A673 (cell line): ENCODE measurements at regions not wholly inside any gene's neighbourhood (a gene's known extent, or its start where the extent isn't known, plus 50 kb on each side); places are given as distances from the start of the nearest gene placed in this dataset.
"Not testable (repeated sequence)": the region's sequence is repeated elsewhere in the genome, so short reads cannot be mapped to it uniquely, and the experiment has no call there.

Experiments
- BruUV-seq: library from RNA; stranded (reverse); fragments of 400-500 nt; replicated peaks from 2 replicates; lab custom pipeline; 2021; lab: Mats Ljungman, UMichigan
- CTCF ChIA-PET: fragments of 300-600 bp; sonication (Branson Sonifier 250); formaldehyde crosslinking; loops from one replicate; lab custom pipeline; 2022; ENCODE audit warnings: antibody characterized with exemption; lab: Charles Lee
- POLR2A ChIA-PET: fragments of 300-600 bp; sonication (Branson Sonifier 250); formaldehyde crosslinking; loops from one replicate; lab custom pipeline; 2022; ENCODE audit warnings: antibody characterized with exemption; ENCODE audit not compliant: low non-redundant PET; lab: Charles Lee
- DNase-seq: peaks from one replicate; pipeline ENCODE4 v3.0.0-alpha.2; 2015; ENCODE audit warnings: low spot score
- H3K27ac ChIP-seq: fragments of 200-600 bp; sonication (generic); 2 replicates; pipeline ENCODE4 v1.5.1; 2016; ENCODE audit warnings: mixed run types, low read depth, mild to moderate bottlenecking, mixed read lengths, antibody characterized with exemption, low read length; ENCODE audit not compliant: poor library complexity, severe bottlenecking
- H3K27me3 ChIP-seq: fragments of 200-600 bp; sonication (generic); replicated peaks from 2 replicates; pipeline ENCODE4 v1.6.1; 2017; ENCODE audit warnings: mixed run types, low read depth, mild to moderate bottlenecking, mixed read lengths, antibody characterized with exemption, low read length; ENCODE audit not compliant: insufficient read depth, poor library complexity
- H3K36me3 ChIP-seq: fragments of 200-600 bp; sonication (generic); 2 replicates; pipeline ENCODE4 v1.6.1; 2016; ENCODE audit warnings: mixed run types, mild to moderate bottlenecking, mixed read lengths, antibody characterized with exemption, low read length; ENCODE audit not compliant: insufficient read depth, poor library complexity, severe bottlenecking
- H3K4me1 ChIP-seq: fragments of 200-600 bp; sonication (generic); 2 replicates; pipeline ENCODE4 v1.6.1; 2017; ENCODE audit warnings: mixed run types, mild to moderate bottlenecking, mixed read lengths, antibody characterized with exemption, low read length; ENCODE audit not compliant: insufficient read depth, poor library complexity, severe bottlenecking
- H3K4me3 ChIP-seq: fragments of 200-600 bp; sonication (generic); 2 replicates; pipeline ENCODE4 v1.5.1; 2016; ENCODE audit warnings: low read depth, mixed run types, mild to moderate bottlenecking, mixed read lengths, low read length; ENCODE audit not compliant: poor library complexity, severe bottlenecking
- H3K9me3 ChIP-seq: fragments of 200-600 bp; sonication (generic); 2 replicates; pipeline ENCODE4 v1.6.1; 2016; ENCODE audit warnings: mixed run types, low read depth, mild to moderate bottlenecking, mixed read lengths, antibody characterized with exemption, low read length; ENCODE audit not compliant: poor library complexity, severe bottlenecking
- EZH2 ChIP-seq: fragments of 200-600 bp; sonication (generic); IDR thresholded peaks from 2 replicates; pipeline ENCODE4 v1.6.1; 2017; ENCODE audit warnings: borderline replicate concordance, low read depth, mild to moderate bottlenecking, mixed read lengths, antibody characterized with exemption, low read length; ENCODE audit not compliant: poor library complexity, severe bottlenecking
- intact Hi-C: fragments of 100-400 bp; cut with micrococcal nuclease; formaldehyde crosslinking; loops from one replicate; pipeline ENCODE4 v1.10.0; 2022; ENCODE audit not compliant: unreplicated experiment
- TF ChIP-seq, protein P1 (sequence below): fragments of 300-800, 200-600 bp; sonication (generic); conservative IDR thresholded peaks from 2 replicates; pipeline ENCODE4 v1.5.1; 2017; ENCODE audit warnings: low read depth, mild to moderate bottlenecking, antibody characterized with exemption, low read length, moderate library complexity, mixed read lengths

- no peak for DNase-seq
- POLR2A ChIA-PET, result no interaction called here
- Histone ChIP-seq H3K27ac (no peak overlapping the region), H3K36me3 (no peaks in the 10 kb centered on the region), H3K4me1 (no peaks in the 10 kb centered on the region), H3K9me3 (no peaks in the 10 kb centered on the region), H3K4me3 (no peak overlapping the region), H3K27me3 (no peaks in the 10 kb centered on the region)
- intact Hi-C loops, result no loop called here
- no TSS peak for BruUV-seq
- TF ChIP-seq EZH2, result no peak
- TF ChIP-seq, protein P1, sequence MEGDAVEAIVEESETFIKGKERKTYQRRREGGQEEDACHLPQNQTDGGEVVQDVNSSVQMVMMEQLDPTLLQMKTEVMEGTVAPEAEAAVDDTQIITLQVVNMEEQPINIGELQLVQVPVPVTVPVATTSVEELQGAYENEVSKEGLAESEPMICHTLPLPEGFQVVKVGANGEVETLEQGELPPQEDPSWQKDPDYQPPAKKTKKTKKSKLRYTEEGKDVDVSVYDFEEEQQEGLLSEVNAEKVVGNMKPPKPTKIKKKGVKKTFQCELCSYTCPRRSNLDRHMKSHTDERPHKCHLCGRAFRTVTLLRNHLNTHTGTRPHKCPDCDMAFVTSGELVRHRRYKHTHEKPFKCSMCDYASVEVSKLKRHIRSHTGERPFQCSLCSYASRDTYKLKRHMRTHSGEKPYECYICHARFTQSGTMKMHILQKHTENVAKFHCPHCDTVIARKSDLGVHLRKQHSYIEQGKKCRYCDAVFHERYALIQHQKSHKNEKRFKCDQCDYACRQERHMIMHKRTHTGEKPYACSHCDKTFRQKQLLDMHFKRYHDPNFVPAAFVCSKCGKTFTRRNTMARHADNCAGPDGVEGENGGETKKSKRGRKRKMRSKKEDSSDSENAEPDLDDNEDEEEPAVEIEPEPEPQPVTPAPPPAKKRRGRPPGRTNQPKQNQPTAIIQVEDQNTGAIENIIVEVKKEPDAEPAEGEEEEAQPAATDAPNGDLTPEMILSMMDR, result no peak
- CTCF ChIA-PET, result no interaction called here
These were observed 656.7 kb downstream of the GABRG1 start for GRCh38 chr4:45467157-45467556.

DNA sequence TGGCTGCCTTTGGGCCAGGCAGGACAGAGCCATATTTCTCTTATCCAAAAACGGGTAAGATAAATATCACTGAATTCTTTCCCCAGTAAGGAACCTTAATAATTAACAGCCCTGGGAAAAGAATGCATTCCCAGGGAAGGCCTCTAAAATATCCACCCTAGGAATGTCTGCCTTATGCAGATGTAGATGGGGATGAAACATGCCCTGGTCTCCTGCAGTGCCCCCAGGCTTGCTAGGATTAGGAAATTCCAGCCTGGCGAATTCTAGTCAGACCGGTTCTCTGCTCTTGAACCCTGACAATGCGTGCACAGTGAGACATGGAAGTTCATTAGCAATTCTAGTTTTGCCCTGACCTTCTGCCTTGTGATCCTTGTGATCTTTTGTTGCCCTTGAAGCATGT lies 663.7 kb downstream of the GABRG1 start:
- H3K27ac ChIP-seq, CTCF ChIA-PET, H3K9me3 ChIP-seq, intact Hi-C loops, DNase-seq, H3K36me3 ChIP-seq, H3K4me1 ChIP-seq, POLR2A ChIA-PET, BruUV-seq, H3K27me3 ChIP-seq, H3K4me3 ChIP-seq: not testable (repeated sequence)

DNA sequence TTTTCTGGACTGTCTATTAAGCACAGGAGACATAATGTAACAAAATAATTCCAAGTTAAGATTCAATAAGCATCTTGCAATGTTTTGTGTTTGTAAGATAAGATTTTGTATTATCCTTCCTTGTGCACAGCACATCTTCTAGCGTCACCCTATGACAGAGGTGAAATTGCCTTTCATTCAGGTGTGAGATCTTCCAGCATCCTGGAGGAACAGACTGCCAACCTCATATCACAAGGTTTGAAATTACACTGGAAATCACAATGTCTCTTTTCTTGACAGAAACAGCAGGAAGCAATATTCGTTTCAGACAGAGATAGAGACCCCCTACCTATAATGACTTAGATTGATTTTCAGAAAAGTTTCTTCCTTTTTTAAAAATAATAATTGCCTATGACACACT lies 668.6 kb downstream of the GABRG1 start:
- H3K4me1 ChIP-seq, result no peaks in the 10 kb centered on the region
- no peak overlapping the region for H3K27ac ChIP-seq
- H3K36me3 ChIP-seq, result no peaks in the 10 kb centered on the region
- H3K27me3 ChIP-seq, result no peaks in the 10 kb centered on the region
- DNase-seq, result no peak
- ChIA-PET CTCF (no interaction called here), POLR2A (no interaction called here)
- no TSS peak for BruUV-seq
- no peak overlapping the region for H3K4me3 ChIP-seq
- no peak for TF ChIP-seq EZH2
- TF ChIP-seq, protein P1, result no peak
- intact Hi-C loops, result loop anchor here (10.0 kb wide), 1 partner anchor 280 kb away; no protein-coding TSS in a partner anchor
- no peaks in the 10 kb centered on the region for H3K9me3 ChIP-seq

- no peak overlapping the region for H3K4me3 ChIP-seq
- DNase-seq, result peak; percentile 59
- intact Hi-C loops, result loop anchor here (1.0 to 10.0 kb wide), 2 partner anchors 281 to 821 kb away; no protein-coding TSS in a partner anchor
- no peaks in the 10 kb centered on the region for H3K27me3 ChIP-seq
- BruUV-seq, result no TSS peak
- no peaks in the 10 kb centered on the region for H3K9me3 ChIP-seq
- no peaks in the 10 kb centered on the region for H3K36me3 ChIP-seq
- TF ChIP-seq, protein P1, result peak; percentile 69
- no peak for TF ChIP-seq EZH2
- CTCF ChIA-PET, result interaction anchor here (0.5 to 1.1 kb wide), 4 partner anchors 387 to 1385 kb away, joined by 3 to 5 read pairs (median 4); no protein-coding TSS in a partner anchor
- no peaks in the 10 kb centered on the region for H3K4me1 ChIP-seq
- POLR2A ChIA-PET, result no interaction called here
- H3K27ac ChIP-seq, result no peak overlapping the region
These were observed 670.5 kb downstream of the GABRG1 start for GRCh38 chr4:45453258-45453853.
